Mesenchymal stem cell (in vitro differentiated cells and primary cell): ENCODE measurements at regions not wholly inside any gene's neighbourhood (a gene's known extent, or its start where the extent isn't known, plus 50 kb on each side); places are given as distances from the start of the nearest gene placed in this dataset.

Experiments used
- DNase-seq: peaks from one replicate; pipeline ENCODE4 v3.0.0-alpha.2; 2013
- H2AFZ ChIP-seq: one replicate; pipeline ENCODE4 v1.6.1; 2013; ENCODE audit warnings: low read depth, mild to moderate bottlenecking, control low read depth, inconsistent platforms, low read length, moderate library complexity
- H2AK5ac ChIP-seq: 2 replicates; pipeline ENCODE4 v1.6.1; 2013; ENCODE audit warnings: low read length, moderate library complexity, mild to moderate bottlenecking, inconsistent platforms; ENCODE audit not compliant: severe bottlenecking
- H2BK120ac ChIP-seq: one replicate; pipeline ENCODE4 v1.6.1; 2013; ENCODE audit warnings: low read depth, mild to moderate bottlenecking, inconsistent platforms, low read length, moderate library complexity
- H2BK12ac ChIP-seq, 2 experiments: one replicate each; pipeline ENCODE4 v1.6.1; 2013; ENCODE audit warnings: inconsistent platforms in 2 of 2, low read length in 2 of 2, mild to moderate bottlenecking in 2 of 2, moderate library complexity in 2 of 2, control low read depth in 1 of 2
- H2BK15ac ChIP-seq: one replicate; pipeline ENCODE4 v1.6.1; 2013; ENCODE audit warnings: mild to moderate bottlenecking, low read depth, inconsistent platforms; ENCODE audit not compliant: poor library complexity, severe bottlenecking
- H2BK5ac ChIP-seq: 2 replicates; pipeline ENCODE4 v1.6.1; 2013; ENCODE audit warnings: low read depth, mild to moderate bottlenecking, low read length, control low read depth, inconsistent platforms; ENCODE audit not compliant: poor library complexity, severe bottlenecking
- H3K14ac ChIP-seq, 2 experiments: one replicate each; pipeline ENCODE4 v1.6.1; 2013; ENCODE audit warnings: inconsistent platforms in 2 of 2, low read length in 2 of 2, control low read depth in 1 of 2, mild to moderate bottlenecking in 1 of 2, moderate library complexity in 1 of 2
- H3K18ac ChIP-seq, 2 experiments: one replicate each; pipeline ENCODE4 v1.6.1; 2013; ENCODE audit warnings: inconsistent platforms in 2 of 2, low read length in 2 of 2, control low read depth in 1 of 2, low read depth in 1 of 2, mild to moderate bottlenecking in 1 of 2
- H3K23ac ChIP-seq, 2 experiments: one replicate each; pipeline ENCODE4 v1.6.1; 2013; ENCODE audit warnings: inconsistent platforms in 2 of 2, low read length in 2 of 2, mild to moderate bottlenecking in 2 of 2, moderate library complexity in 2 of 2, control low read depth in 1 of 2
- H3K27ac ChIP-seq: 2 replicates; pipeline ENCODE4 v1.5.1; 2013; ENCODE audit warnings: mild to moderate bottlenecking, moderate library complexity, low read length, control low read depth, inconsistent platforms; ENCODE audit not compliant: poor library complexity, severe bottlenecking
- H3K27me3 ChIP-seq, 2 experiments: 2 replicates each; pipeline versions ENCODE4 v1.6.1 to v1.7.0; 2013; ENCODE audit warnings: low read length in 2 of 2, mild to moderate bottlenecking in 2 of 2, moderate library complexity in 2 of 2, control low read depth in 1 of 2, inconsistent platforms in 1 of 2; ENCODE audit not compliant: control insufficient read depth in 1 of 2, insufficient read depth in 1 of 2
- H3K36me3 ChIP-seq, 2 experiments: 2 replicates each; pipeline versions ENCODE4 v1.6.1 to v1.7.0; 2013; ENCODE audit warnings: low read length in 2 of 2, control low read depth in 1 of 2, inconsistent platforms in 1 of 2, low read depth in 1 of 2, mild to moderate bottlenecking in 1 of 2; ENCODE audit not compliant: insufficient read depth in 2 of 2, control insufficient read depth in 1 of 2
- H3K4ac ChIP-seq, 2 experiments: one replicate each; pipeline ENCODE4 v1.6.1; 2013; ENCODE audit warnings: inconsistent platforms in 2 of 2, low read length in 2 of 2, mild to moderate bottlenecking in 2 of 2, moderate library complexity in 2 of 2, control low read depth in 1 of 2, low read depth in 1 of 2
- H3K4me1 ChIP-seq: 2 replicates; pipeline ENCODE4 v1.6.1; 2013; ENCODE audit warnings: low read depth, low read length, control low read depth; ENCODE audit not compliant: control insufficient read depth, insufficient read depth
- H3K4me2 ChIP-seq: 2 replicates; pipeline ENCODE4 v1.6.1; 2013; ENCODE audit warnings: low read length, mild to moderate bottlenecking, inconsistent platforms; ENCODE audit not compliant: poor library complexity, severe bottlenecking
- H3K4me3 ChIP-seq, 2 experiments: 2 replicates each; pipeline versions ENCODE4 v1.5.1 to v1.7.0; 2013; ENCODE audit warnings: low read length in 2 of 2, mild to moderate bottlenecking in 2 of 2, control low read depth in 1 of 2, low read depth in 1 of 2; ENCODE audit not compliant: insufficient read depth in 1 of 2
- H3K79me1 ChIP-seq: replicated peaks from 2 replicates; pipeline ENCODE4 v1.6.1; 2013; ENCODE audit warnings: mild to moderate bottlenecking, control low read depth, low read length, inconsistent platforms; ENCODE audit not compliant: poor library complexity, severe bottlenecking
- H3K9ac ChIP-seq: 2 replicates; pipeline ENCODE4 v1.7.0; 2013; ENCODE audit warnings: mild to moderate bottlenecking, low read length, moderate library complexity
- H3K9me3 ChIP-seq: 2 replicates; pipeline ENCODE4 v1.7.0; 2013; ENCODE audit warnings: mild to moderate bottlenecking, low read length; ENCODE audit not compliant: control insufficient read depth
- H4K8ac ChIP-seq: one replicate; pipeline ENCODE4 v1.6.1; 2013; ENCODE audit warnings: inconsistent platforms, mild to moderate bottlenecking, low read length, moderate library complexity
- H4K91ac ChIP-seq: one replicate; pipeline ENCODE4 v1.6.1; 2013; ENCODE audit warnings: mild to moderate bottlenecking, low read length, inconsistent platforms
- WGBS: methylation state at CpG from one replicate; pipeline ENCODE4 v1.1.7; 2013; ENCODE audit warnings: mixed read lengths; 5-methylcytosine and 5-hydroxymethylcytosine counted together

- Histone ChIP-seq H2BK5ac (no peak overlapping the region), H3K18ac (no peak overlapping the region), H2AFZ (no peak overlapping the region), H3K9me3 (no peaks in the 10 kb centered on the region), H4K91ac (no peak overlapping the region), H2BK120ac (no peak overlapping the region), H3K14ac (no peak overlapping the region), H3K9ac (no peak overlapping the region), H2BK15ac (no peak overlapping the region), H3K4ac (no peak overlapping the region), H3K36me3 (no peaks in the 10 kb centered on the region), H3K23ac (no peak overlapping the region), H3K4me3 (no peak overlapping the region), H4K8ac (no peak overlapping the region), H3K27me3 (no peaks in the 10 kb centered on the region), H2AK5ac (no peak overlapping the region), H3K79me1 (no peaks in the 10 kb centered on the region), H3K4me1 (no peaks in the 10 kb centered on the region), H3K4me2 (no peak overlapping the region), H3K27ac (no peak overlapping the region), H2BK12ac (no peak overlapping the region)
- 71% methylated on average over 2 of the region's 3 CpGs for WGBS
- no peak for DNase-seq
Observed at GRCh38 chr10:108301002-108301401, 1136.5 kb upstream of the SORCS1 start.

GRCh38 chr10:108290823-108291222, 1126.3 kb upstream of the SORCS1 start:
- Histone ChIP-seq H2BK5ac (no peak overlapping the region), H3K27me3 (no peaks in the 10 kb centered on the region), H3K4ac (no peak overlapping the region), H3K4me1 (no peaks in the 10 kb centered on the region), H3K9me3 (peaks cover 18% of the 10 kb centered on the region), H2AK5ac (no peak overlapping the region), H3K14ac (no peak overlapping the region), H3K79me1 (no peaks in the 10 kb centered on the region), H2BK12ac (no peak overlapping the region), H3K4me3 (no peak overlapping the region), H3K9ac (no peak overlapping the region), H4K91ac (no peak overlapping the region), H3K27ac (no peak overlapping the region), H3K18ac (no peak overlapping the region), H2BK15ac (no peak overlapping the region), H3K23ac (no peak overlapping the region), H2BK120ac (no peak overlapping the region), H3K4me2 (no peak overlapping the region), H3K36me3 (no peaks in the 10 kb centered on the region), H2AFZ (no peak overlapping the region), H4K8ac (no peak overlapping the region)
- DNase-seq = no peak
- WGBS = 75% methylated on average over 1 of the region's 4 CpGs

GRCh38 chr10:108275895-108276685, 1111.6 kb upstream of the SORCS1 start:
- H2BK12ac ChIP-seq = no peak overlapping the region
- H2BK120ac ChIP-seq = no peak overlapping the region
- H3K23ac ChIP-seq = no peak overlapping the region
- H3K4me1 ChIP-seq = no peaks in the 10 kb centered on the region
- peaks cover 5% of the 10 kb centered on the region for H3K9me3 ChIP-seq
- H2BK15ac ChIP-seq = no peak overlapping the region
- no peak overlapping the region for H3K9ac ChIP-seq
- H2AK5ac ChIP-seq = no peak overlapping the region
- no peaks in the 10 kb centered on the region for H3K27me3 ChIP-seq
- no peak overlapping the region for H3K18ac ChIP-seq
- H2BK5ac ChIP-seq = no peak overlapping the region
- WGBS = 29% methylated on average over 3 of the region's 5 CpGs
- H2AFZ ChIP-seq = no peak overlapping the region
- no peak overlapping the region for H3K4ac ChIP-seq
- DNase-seq = no peak
- no peak overlapping the region for H3K14ac ChIP-seq
- no peak overlapping the region for H4K8ac ChIP-seq
- H3K36me3 ChIP-seq = no peaks in the 10 kb centered on the region
- no peak overlapping the region for H4K91ac ChIP-seq
- H3K4me3 ChIP-seq = no peak overlapping the region
- no peak overlapping the region for H3K27ac ChIP-seq
- no peak overlapping the region for H3K4me2 ChIP-seq
- no peaks in the 10 kb centered on the region for H3K79me1 ChIP-seq

GRCh38 chr10:108260383-108260906, 1095.9 kb upstream of the SORCS1 start:
- Histone ChIP-seq H3K9me3 (no peaks in the 10 kb centered on the region), H2AFZ (no peak overlapping the region), H3K79me1 (no peaks in the 10 kb centered on the region), H3K36me3 (no peaks in the 10 kb centered on the region), H3K4ac (no peak overlapping the region), H3K27me3 (no peaks in the 10 kb centered on the region), H2BK12ac (no peak overlapping the region), H2AK5ac (no peak overlapping the region), H3K9ac (no peak overlapping the region), H3K4me2 (no peak overlapping the region), H2BK15ac (no peak overlapping the region), H3K14ac (no peak overlapping the region), H3K4me3 (no peak overlapping the region), H2BK120ac (no peak overlapping the region), H3K27ac (no peak overlapping the region), H4K91ac (no peak overlapping the region), H4K8ac (no peak overlapping the region), H3K23ac (no peak overlapping the region), H3K4me1 (no peaks in the 10 kb centered on the region), H2BK5ac (no peak overlapping the region), H3K18ac (no peak overlapping the region)
- no peak for DNase-seq
- WGBS = 69% methylated on average over 3 of the region's 3 CpGs
